ENCODE measurements at regions not wholly inside any gene's neighbourhood (a gene's known extent, or its start where the extent isn't known, plus 50 kb on each side); places are given as distances from the start of the nearest gene placed in this dataset.
"Not testable (repeated sequence)": the region's sequence is repeated elsewhere in the genome, so short reads cannot be mapped to it uniquely, and the experiment has no call there.

DNA sequence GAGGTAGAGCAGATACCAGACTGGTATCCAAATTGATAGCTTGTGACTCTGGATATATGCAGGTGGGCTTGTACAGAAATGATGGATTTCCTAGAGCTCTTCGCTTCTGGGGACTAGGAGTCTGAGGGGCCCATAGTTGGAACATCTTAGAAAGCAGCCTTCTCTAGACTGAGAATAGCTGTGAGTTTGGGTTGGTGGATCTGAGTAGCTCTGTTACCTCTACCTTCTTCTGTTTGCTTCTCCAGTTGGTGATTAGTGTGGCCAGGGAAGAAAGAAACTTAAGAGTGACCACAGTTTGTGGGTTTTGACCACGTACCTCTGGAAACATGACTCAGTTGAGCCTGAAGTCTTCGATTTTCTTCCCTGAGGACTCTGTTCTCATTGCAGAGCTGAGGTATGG lies 88.4 kb downstream of the NBPF8 start:
- H3K56ac ChIP-seq (ENCODE audit: extremely low read depth, insufficient read depth, low read length); H3K4me3 ChIP-seq (ENCODE audit: insufficient read depth, low read depth, low read length); H2AFZ ChIP-seq (replicated peaks; ENCODE audit: low read length, poor library complexity); H3K4me2 ChIP-seq (ENCODE audit: low read depth, low read length); H3K27ac ChIP-seq (ENCODE audit: insufficient read depth, low read length); H4K20me1 ChIP-seq (ENCODE audit: insufficient read depth, low read length); BruUV-seq (replicated peaks); H2BK20ac ChIP-seq (ENCODE audit: low read depth, low read length); H3K9ac ChIP-seq (ENCODE audit: low read depth, low read length); H3K23ac ChIP-seq (ENCODE audit: low read depth, low read length); H3K36me3 ChIP-seq (ENCODE audit: control insufficient read depth, insufficient read depth, low read length); H3K18ac ChIP-seq (ENCODE audit: low read depth, low read length); H2BK120ac ChIP-seq (ENCODE audit: low read depth, low read length); H3K27me3 ChIP-seq (ENCODE audit: control insufficient read depth, insufficient read depth, low read length); H4K91ac ChIP-seq (ENCODE audit: insufficient read depth, low read depth, low read length); POLR2A ChIA-PET (ENCODE audit: unreplicated experiment); H3K4me1 ChIP-seq (ENCODE audit: control insufficient read depth, insufficient read depth, low read length); H3K9me3 ChIP-seq (ENCODE audit: control insufficient read depth, insufficient read depth, low read length); DNase-seq; intact Hi-C loops (cut with micrococcal nuclease); CTCF ChIA-PET; H3K9me1 ChIP-seq (ENCODE audit: insufficient read depth, low read length); H4K8ac ChIP-seq (ENCODE audit: low read depth in 2 of 2, low read length in 2 of 2); H2BK15ac ChIP-seq (ENCODE audit: low read depth, low read length); H2AK5ac ChIP-seq (ENCODE audit: low read depth, low read length); H4K5ac ChIP-seq (ENCODE audit: low read depth, low read length); in situ Hi-C loops (cut with MboI; ENCODE audit: low sequenced_read_pairs); H2BK5ac ChIP-seq (ENCODE audit: low read depth, low read length, poor library complexity, severe bottlenecking); H3K79me1 ChIP-seq (ENCODE audit: low read depth in 1 of 2, low read length in 2 of 2); ATAC-seq (ENCODE audit: low read depth); H2AK9ac ChIP-seq (replicated peaks; ENCODE audit: low read depth, low read length, poor library complexity); dilution Hi-C loops (cut with HindIII; ENCODE audit: low sequenced_read_pairs, unreplicated experiment); H3K4ac ChIP-seq (ENCODE audit: low read depth, low read length); H3K14ac ChIP-seq (replicated peaks; ENCODE audit: low read depth, low read length): not testable (repeated sequence)
- no CpG with 5 or more reads among the region's 3 CpGs for WGBS, 2 experiments (ENCODE audit: extremely low coverage in 2 of 2, insufficient read length in 1 of 2)

DNA sequence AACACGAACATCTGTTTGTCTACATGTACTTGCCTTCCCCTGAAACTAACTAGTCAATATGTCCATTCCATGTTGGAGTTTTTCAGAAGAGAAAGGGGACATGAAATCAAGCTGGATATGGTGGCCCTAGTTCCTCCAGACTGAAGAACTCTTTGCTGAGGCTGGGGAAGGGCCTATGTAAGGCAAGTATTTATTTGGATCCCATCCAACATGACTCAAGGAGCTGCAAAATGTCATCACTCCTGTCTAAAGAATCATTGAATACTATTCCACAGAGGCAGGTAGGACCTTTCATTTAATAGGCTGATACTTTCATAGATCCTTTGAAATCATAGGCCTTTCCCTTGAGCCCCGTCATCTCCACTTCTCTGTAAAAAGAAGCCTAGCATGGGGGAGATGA lies 91.5 kb downstream of the NBPF8 start:
- H2BK120ac ChIP-seq (ENCODE audit: low read depth, low read length); H2BK5ac ChIP-seq (ENCODE audit: low read depth, low read length, poor library complexity, severe bottlenecking); H2BK15ac ChIP-seq (ENCODE audit: low read depth, low read length); H3K14ac ChIP-seq (replicated peaks; ENCODE audit: low read depth, low read length); H3K4me1 ChIP-seq (ENCODE audit: control insufficient read depth, insufficient read depth, low read length); H2BK20ac ChIP-seq (ENCODE audit: low read depth, low read length); H4K8ac ChIP-seq (ENCODE audit: low read depth in 2 of 2, low read length in 2 of 2); H3K27me3 ChIP-seq (ENCODE audit: control insufficient read depth, insufficient read depth, low read length); H4K91ac ChIP-seq (ENCODE audit: insufficient read depth, low read depth, low read length); H3K18ac ChIP-seq (ENCODE audit: low read depth, low read length); H3K4me3 ChIP-seq (ENCODE audit: insufficient read depth, low read depth, low read length); in situ Hi-C loops (cut with MboI; ENCODE audit: low sequenced_read_pairs); BruUV-seq (replicated peaks); H3K56ac ChIP-seq (ENCODE audit: extremely low read depth, insufficient read depth, low read length); dilution Hi-C loops (cut with HindIII; ENCODE audit: low sequenced_read_pairs, unreplicated experiment); H3K9me3 ChIP-seq (ENCODE audit: control insufficient read depth, insufficient read depth, low read length); H3K4ac ChIP-seq (ENCODE audit: low read depth, low read length); H3K79me1 ChIP-seq (ENCODE audit: low read depth in 1 of 2, low read length in 2 of 2); H4K5ac ChIP-seq (ENCODE audit: low read depth, low read length); H2AK9ac ChIP-seq (replicated peaks; ENCODE audit: low read depth, low read length, poor library complexity); DNase-seq; ATAC-seq (ENCODE audit: low read depth); POLR2A ChIA-PET (ENCODE audit: unreplicated experiment); intact Hi-C loops (cut with micrococcal nuclease); H3K9me1 ChIP-seq (ENCODE audit: insufficient read depth, low read length); H4K20me1 ChIP-seq (ENCODE audit: insufficient read depth, low read length); H2AK5ac ChIP-seq (ENCODE audit: low read depth, low read length); H3K27ac ChIP-seq (ENCODE audit: insufficient read depth, low read length); H3K9ac ChIP-seq (ENCODE audit: low read depth, low read length); H3K4me2 ChIP-seq (ENCODE audit: low read depth, low read length); H3K36me3 ChIP-seq (ENCODE audit: control insufficient read depth, insufficient read depth, low read length); H3K23ac ChIP-seq (ENCODE audit: low read depth, low read length); H2AFZ ChIP-seq (replicated peaks; ENCODE audit: low read length, poor library complexity); CTCF ChIA-PET: not testable (repeated sequence)
- WGBS, 2 experiments (ENCODE audit: extremely low coverage in 2 of 2, insufficient read length in 1 of 2), result no CpG with 5 or more reads among the region's 2 CpGs

Measured in IMR-90 (cell line).